Mesendoderm (in vitro differentiated cells): ENCODE measurements at regions not wholly inside any gene's neighbourhood (a gene's known extent, or its start where the extent isn't known, plus 50 kb on each side); places are given as distances from the start of the nearest gene placed in this dataset.
A peak's percentile ranks its signal among the peaks of the same experiment; 100 is the strongest.

Experiments
- DNase-seq: peaks from one replicate; pipeline ENCODE4 v3.0.0; 2013
- H2AK5ac ChIP-seq: 2 replicates; pipeline ENCODE4 v1.6.1; 2013; ENCODE audit warnings: low read length, inconsistent platforms
- H2BK120ac ChIP-seq: 2 replicates; pipeline ENCODE4 v1.6.1; 2013; ENCODE audit warnings: low read depth, mild to moderate bottlenecking, low read length, moderate library complexity, mixed read lengths
- H2BK15ac ChIP-seq: replicated peaks from 2 replicates; pipeline ENCODE4 v1.6.1; 2013; ENCODE audit warnings: low read depth, mild to moderate bottlenecking, moderate library complexity
- H2BK5ac ChIP-seq: 2 replicates; pipeline ENCODE4 v1.6.1; 2013; ENCODE audit warnings: low read length, inconsistent platforms
- H3K18ac ChIP-seq: 2 replicates; pipeline ENCODE4 v1.6.1; 2013; ENCODE audit warnings: mild to moderate bottlenecking, low read length, mixed read lengths
- H3K23ac ChIP-seq: one replicate; pipeline ENCODE4 v1.6.1; 2013; ENCODE audit warnings: low read length
- H3K27ac ChIP-seq: 2 replicates; pipeline ENCODE4 v1.5.1; 2013; ENCODE audit warnings: low read depth, mild to moderate bottlenecking, inconsistent platforms, low read length, moderate library complexity
- H3K27me3 ChIP-seq: 2 replicates; pipeline ENCODE4 v1.6.1; 2013; ENCODE audit warnings: low read length, control low read depth, mild to moderate bottlenecking, inconsistent platforms; ENCODE audit not compliant: insufficient read depth, poor library complexity
- H3K36me3 ChIP-seq: 2 replicates; pipeline ENCODE4 v1.6.1; 2013; ENCODE audit warnings: low read length, inconsistent platforms; ENCODE audit not compliant: control insufficient read depth, insufficient read depth
- H3K4ac ChIP-seq: one replicate; pipeline ENCODE4 v1.6.1; 2013; ENCODE audit warnings: low read depth, mild to moderate bottlenecking, low read length, moderate library complexity
- H3K4me1 ChIP-seq: 2 replicates; pipeline ENCODE4 v1.6.1; 2013; ENCODE audit warnings: low read depth, low read length, inconsistent platforms; ENCODE audit not compliant: control insufficient read depth
- H3K4me2 ChIP-seq: 2 replicates; pipeline ENCODE4 v1.6.1; 2013; ENCODE audit warnings: low read length
- H3K4me3 ChIP-seq: 2 replicates; pipeline ENCODE4 v1.5.1; 2013; ENCODE audit warnings: mild to moderate bottlenecking, low read length
- H3K56ac ChIP-seq: one replicate; pipeline ENCODE4 v1.6.1; 2013; ENCODE audit warnings: low read length
- H3K79me1 ChIP-seq: 2 replicates; pipeline ENCODE4 v1.6.1; 2013; ENCODE audit warnings: low read length, inconsistent platforms
- H3K79me2 ChIP-seq: 2 replicates; pipeline ENCODE4 v1.6.1; 2013; ENCODE audit warnings: mild to moderate bottlenecking, low read length; ENCODE audit not compliant: control insufficient read depth, insufficient read depth
- H3K9ac ChIP-seq: 2 replicates; pipeline ENCODE4 v1.6.1; 2013; ENCODE audit warnings: low read length, inconsistent platforms
- H4K5ac ChIP-seq: one replicate; pipeline ENCODE4 v1.6.1; 2013; ENCODE audit warnings: low read length
- H4K8ac ChIP-seq: one replicate; pipeline ENCODE4 v1.6.1; 2013; ENCODE audit warnings: low read depth, mild to moderate bottlenecking, control low read depth, low read length, moderate library complexity
- WGBS: extraction: QIAGEN DNeasy Blood & Tissue Kit; methylation state at CpG from one replicate; pipeline ENCODE4 v1.1.7; 2013; ENCODE audit warnings: low lambda C conversion rate, missing lambda C conversion rate; ENCODE audit not compliant: insufficient coverage; ENCODE audit errors: extremely low coverage; 5-methylcytosine and 5-hydroxymethylcytosine counted together

DNA sequence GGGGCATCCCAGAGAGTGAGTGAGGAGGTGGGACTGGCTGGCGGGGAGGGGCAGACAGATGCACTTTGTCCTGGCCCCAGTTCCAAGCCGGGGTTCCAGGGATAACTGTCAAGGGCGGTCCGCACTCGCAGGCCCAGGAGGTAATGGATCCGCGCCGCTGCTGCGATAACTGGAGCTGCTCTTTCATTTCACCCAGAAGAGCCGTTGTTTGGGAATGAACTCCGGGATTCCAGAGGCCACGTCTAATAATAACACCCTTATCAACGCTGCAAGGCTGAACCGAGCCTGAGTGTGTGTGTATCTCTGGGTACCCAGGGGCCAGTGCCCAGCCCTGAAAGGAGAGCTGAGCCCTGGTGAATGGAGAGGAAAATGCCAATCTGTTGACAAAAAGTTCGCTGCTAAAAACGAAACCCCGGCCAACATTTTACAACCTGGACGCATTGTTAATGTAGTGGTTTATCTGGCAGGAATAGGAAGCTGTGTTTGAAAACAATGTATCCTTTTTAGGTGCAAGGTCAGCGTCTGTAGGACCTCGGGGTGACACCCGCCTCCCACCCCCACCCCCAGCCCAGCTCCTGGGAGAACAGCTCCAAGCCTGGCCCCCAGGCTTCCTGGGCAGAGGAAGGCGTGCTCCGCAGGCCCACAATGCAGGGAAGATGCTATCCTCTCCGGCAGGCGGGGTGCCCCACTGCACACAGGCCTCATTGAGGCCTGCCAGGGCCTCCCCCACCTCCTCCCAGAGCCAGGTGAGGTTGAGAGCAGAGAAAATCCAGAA, 119.7 kb downstream of the PROX1 start:
- H3K79me2 ChIP-seq, result no peaks in the 10 kb centered on the region
- no peak overlapping the region for H2BK15ac ChIP-seq
- H2BK5ac ChIP-seq, result no peak overlapping the region
- no peak for DNase-seq
- no peak overlapping the region for H3K23ac ChIP-seq
- H3K4me2 ChIP-seq, result no peak overlapping the region
- no peak overlapping the region for H3K9ac ChIP-seq
- H3K4me1 ChIP-seq, result peaks cover 8% of the 10 kb centered on the region
- H3K27ac ChIP-seq, result no peak overlapping the region
- WGBS, result no CpG with 5 or more reads among the region's 25 CpGs
- H3K79me1 ChIP-seq, result no peaks in the 10 kb centered on the region
- no peak overlapping the region for H3K4me3 ChIP-seq
- no peak overlapping the region for H4K5ac ChIP-seq
- peak overlapping the region; percentile 44 for H3K18ac ChIP-seq
- no peaks in the 10 kb centered on the region for H3K36me3 ChIP-seq
- H2AK5ac ChIP-seq, result no peak overlapping the region
- H2BK120ac ChIP-seq, result no peak overlapping the region
- no peak overlapping the region for H4K8ac ChIP-seq
- no peaks in the 10 kb centered on the region for H3K27me3 ChIP-seq
- H3K4ac ChIP-seq, result no peak overlapping the region
- no peak overlapping the region for H3K56ac ChIP-seq

DNA sequence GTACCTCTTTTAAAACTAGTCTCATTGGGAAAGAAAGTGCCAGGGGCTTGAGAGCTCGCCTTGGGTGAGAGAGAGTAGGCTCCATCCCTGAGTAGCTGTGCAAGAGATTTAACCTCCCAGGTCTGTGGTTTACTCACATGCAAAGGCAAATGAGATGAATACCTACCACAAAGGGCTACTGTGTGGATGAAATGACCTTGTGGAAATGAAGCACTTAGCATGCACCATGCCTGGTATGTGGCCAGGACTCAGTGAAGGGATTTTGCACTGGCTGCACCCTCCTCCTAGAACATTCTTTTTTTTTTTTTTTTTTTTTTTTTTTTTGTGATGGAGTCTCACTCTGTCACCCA, 120.3 kb downstream of the PROX1 start:
- H2AK5ac ChIP-seq, result no peak overlapping the region
- H4K8ac ChIP-seq, result no peak overlapping the region
- DNase-seq, result no peak
- no peaks in the 10 kb centered on the region for H3K36me3 ChIP-seq
- H3K4me2 ChIP-seq, result no peak overlapping the region
- no peak overlapping the region for H3K27ac ChIP-seq
- H2BK15ac ChIP-seq, result no peak overlapping the region
- H3K79me1 ChIP-seq, result no peaks in the 10 kb centered on the region
- peaks cover 8% of the 10 kb centered on the region for H3K4me1 ChIP-seq
- no peak overlapping the region for H3K9ac ChIP-seq
- no peak overlapping the region for H4K5ac ChIP-seq
- H3K4me3 ChIP-seq, result no peak overlapping the region
- no peak overlapping the region for H2BK5ac ChIP-seq
- H3K4ac ChIP-seq, result no peak overlapping the region
- no peak overlapping the region for H3K56ac ChIP-seq
- H3K23ac ChIP-seq, result no peak overlapping the region
- no peak overlapping the region for H2BK120ac ChIP-seq
- H3K79me2 ChIP-seq, result no peaks in the 10 kb centered on the region
- H3K18ac ChIP-seq, result peak overlapping the region; percentile 44
- no CpG with 5 or more reads among the region's 1 CpG for WGBS
- H3K27me3 ChIP-seq, result no peaks in the 10 kb centered on the region

DNA sequence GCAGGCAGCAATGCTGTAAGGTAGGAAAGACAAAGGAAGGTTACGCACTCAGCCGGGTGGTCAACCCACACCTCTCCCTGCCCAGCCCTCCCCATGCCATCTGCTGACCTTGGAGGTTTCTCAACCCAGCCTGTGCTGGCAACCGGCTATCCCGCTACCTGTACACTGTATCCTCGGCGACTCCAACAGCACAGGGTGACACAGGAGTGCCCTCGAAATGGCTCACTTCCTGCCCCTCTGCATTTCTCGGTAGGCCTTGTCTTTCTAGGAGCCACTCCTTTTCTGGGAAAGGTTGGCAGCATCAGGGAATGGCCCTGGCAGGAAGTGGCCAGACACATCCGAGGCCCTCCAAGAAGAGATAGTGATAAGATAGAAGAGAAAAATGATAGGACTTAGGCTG, 124.0 kb downstream of the PROX1 start:
- no peaks in the 10 kb centered on the region for H3K36me3 ChIP-seq
- H3K23ac ChIP-seq, result no peak overlapping the region
- H3K4ac ChIP-seq, result no peak overlapping the region
- no peak overlapping the region for H4K5ac ChIP-seq
- peaks cover 6% of the 10 kb centered on the region for H3K4me1 ChIP-seq
- no peak overlapping the region for H2BK15ac ChIP-seq
- H3K4me2 ChIP-seq, result no peak overlapping the region
- no CpG with 5 or more reads among the region's 9 CpGs for WGBS
- no peak overlapping the region for H3K27ac ChIP-seq
- H4K8ac ChIP-seq, result no peak overlapping the region
- H3K56ac ChIP-seq, result no peak overlapping the region
- no peaks in the 10 kb centered on the region for H3K79me1 ChIP-seq
- H3K79me2 ChIP-seq, result no peaks in the 10 kb centered on the region
- no peak overlapping the region for H3K18ac ChIP-seq
- H3K9ac ChIP-seq, result no peak overlapping the region
- no peak overlapping the region for H2AK5ac ChIP-seq
- no peak overlapping the region for H2BK120ac ChIP-seq
- H2BK5ac ChIP-seq, result no peak overlapping the region
- no peak for DNase-seq
- H3K4me3 ChIP-seq, result no peak overlapping the region
- no peaks in the 10 kb centered on the region for H3K27me3 ChIP-seq

DNA sequence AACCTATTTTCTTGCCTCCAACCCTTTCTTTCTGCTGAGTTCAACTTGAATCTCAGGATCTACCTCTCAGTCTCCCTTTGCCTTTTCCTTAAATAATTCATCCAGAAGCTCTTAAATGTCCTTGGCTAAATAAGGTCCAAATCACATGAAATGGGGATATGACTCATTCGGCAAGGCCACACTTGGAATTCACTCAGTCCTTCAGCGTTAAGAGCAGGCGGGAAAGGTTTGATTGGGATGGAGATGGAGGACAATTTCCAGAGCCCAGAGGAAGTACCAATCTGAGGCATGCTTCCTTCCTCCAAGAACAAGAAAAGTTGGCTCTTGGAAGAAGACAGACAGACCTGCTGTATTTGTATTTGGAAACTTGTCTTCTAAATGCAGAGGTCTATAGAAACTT, 128.5 kb downstream of the PROX1 start:
- no peak overlapping the region for H3K4me2 ChIP-seq
- no peak overlapping the region for H3K4ac ChIP-seq
- H2AK5ac ChIP-seq, result no peak overlapping the region
- H3K9ac ChIP-seq, result no peak overlapping the region
- H3K4me1 ChIP-seq, result no peaks in the 10 kb centered on the region
- H4K5ac ChIP-seq, result no peak overlapping the region
- no peak overlapping the region for H2BK15ac ChIP-seq
- no peak overlapping the region for H3K4me3 ChIP-seq
- H3K18ac ChIP-seq, result no peak overlapping the region
- no peak overlapping the region for H3K56ac ChIP-seq
- H2BK120ac ChIP-seq, result no peak overlapping the region
- no peaks in the 10 kb centered on the region for H3K36me3 ChIP-seq
- no peak overlapping the region for H3K27ac ChIP-seq
- no peak for DNase-seq
- no peak overlapping the region for H4K8ac ChIP-seq
- H2BK5ac ChIP-seq, result no peak overlapping the region
- no peak overlapping the region for H3K23ac ChIP-seq
- H3K27me3 ChIP-seq, result no peaks in the 10 kb centered on the region
- H3K79me1 ChIP-seq, result no peaks in the 10 kb centered on the region
- WGBS, result no CpG with 5 or more reads among the region's 3 CpGs
- H3K79me2 ChIP-seq, result no peaks in the 10 kb centered on the region

DNA sequence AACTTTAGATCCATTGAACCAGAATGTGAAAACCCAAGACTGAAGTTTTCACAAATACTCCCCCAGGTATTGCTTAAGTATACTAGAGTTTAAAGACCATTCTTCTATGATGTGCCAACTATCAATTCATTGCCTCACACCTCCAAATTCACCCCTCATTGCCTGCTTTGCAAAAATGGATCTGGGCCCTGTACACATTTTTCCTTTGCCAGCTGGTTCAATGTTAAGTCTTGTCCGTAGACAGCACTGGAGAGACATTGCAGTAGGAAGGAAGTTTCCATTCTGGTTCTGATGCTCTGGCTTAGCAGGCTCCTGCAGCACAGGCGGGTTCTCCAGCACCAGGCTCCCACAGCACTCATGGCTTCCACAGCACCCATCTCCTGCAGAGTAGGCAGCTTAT, 130.0 kb downstream of the PROX1 start:
- Histone ChIP-seq H2AK5ac (no peak overlapping the region), H3K56ac (no peak overlapping the region), H2BK120ac (no peak overlapping the region), H4K8ac (no peak overlapping the region), H3K4ac (no peak overlapping the region), H4K5ac (no peak overlapping the region), H3K23ac (no peak overlapping the region), H3K4me1 (no peaks in the 10 kb centered on the region), H3K27me3 (no peaks in the 10 kb centered on the region), H3K18ac (no peak overlapping the region), H2BK15ac (no peak overlapping the region), H3K27ac (no peak overlapping the region), H3K79me1 (no peaks in the 10 kb centered on the region), H3K36me3 (no peaks in the 10 kb centered on the region), H2BK5ac (no peak overlapping the region), H3K79me2 (no peaks in the 10 kb centered on the region), H3K4me2 (no peak overlapping the region), H3K9ac (no peak overlapping the region), H3K4me3 (no peak overlapping the region)
- WGBS, result no CpG with 5 or more reads among the region's 2 CpGs
- no peak for DNase-seq

DNA sequence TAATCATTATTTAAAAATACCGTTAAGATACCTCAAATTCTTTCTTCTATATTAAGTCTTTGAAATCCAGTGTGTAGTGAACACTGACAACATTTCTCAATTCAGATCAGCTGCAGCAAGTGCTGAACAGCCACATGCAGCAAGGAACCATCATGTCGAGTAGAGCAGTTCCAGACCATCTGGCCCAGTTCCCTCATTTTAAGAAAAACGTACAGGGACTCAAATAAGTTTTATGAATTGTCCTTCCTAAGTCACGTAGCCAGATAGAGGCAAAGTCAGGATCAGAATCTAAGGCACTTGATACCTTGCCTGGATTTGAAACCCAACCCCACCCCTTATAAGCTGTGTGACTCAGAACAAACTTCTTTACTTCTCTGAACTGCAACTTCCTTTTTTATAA, 132.4 kb downstream of the PROX1 start:
- DNase-seq, result no peak
- H2BK120ac ChIP-seq, result no peak overlapping the region
- no peaks in the 10 kb centered on the region for H3K79me2 ChIP-seq
- H3K9ac ChIP-seq, result no peak overlapping the region
- H2BK5ac ChIP-seq, result no peak overlapping the region
- no peak overlapping the region for H2BK15ac ChIP-seq
- no peak overlapping the region for H3K56ac ChIP-seq
- no peaks in the 10 kb centered on the region for H3K36me3 ChIP-seq
- no peaks in the 10 kb centered on the region for H3K27me3 ChIP-seq
- H2AK5ac ChIP-seq, result no peak overlapping the region
- no peak overlapping the region for H3K23ac ChIP-seq
- H3K4ac ChIP-seq, result no peak overlapping the region
- no peaks in the 10 kb centered on the region for H3K4me1 ChIP-seq
- no peak overlapping the region for H3K4me2 ChIP-seq
- H3K27ac ChIP-seq, result no peak overlapping the region
- H4K5ac ChIP-seq, result no peak overlapping the region
- H4K8ac ChIP-seq, result no peak overlapping the region
- no peaks in the 10 kb centered on the region for H3K79me1 ChIP-seq
- no peak overlapping the region for H3K4me3 ChIP-seq
- WGBS, result no CpG with 5 or more reads among the region's 4 CpGs
- H3K18ac ChIP-seq, result no peak overlapping the region
